ENCODE measurements at regions not wholly inside any gene's neighbourhood (a gene's known extent, or its start where the extent isn't known, plus 50 kb on each side); places are given as distances from the start of the nearest gene placed in this dataset.

- TF ChIP-seq CTCF (IDR thresholded peaks at IDR 0.05), result no peak
- TF ChIP-seq, protein P1, sequence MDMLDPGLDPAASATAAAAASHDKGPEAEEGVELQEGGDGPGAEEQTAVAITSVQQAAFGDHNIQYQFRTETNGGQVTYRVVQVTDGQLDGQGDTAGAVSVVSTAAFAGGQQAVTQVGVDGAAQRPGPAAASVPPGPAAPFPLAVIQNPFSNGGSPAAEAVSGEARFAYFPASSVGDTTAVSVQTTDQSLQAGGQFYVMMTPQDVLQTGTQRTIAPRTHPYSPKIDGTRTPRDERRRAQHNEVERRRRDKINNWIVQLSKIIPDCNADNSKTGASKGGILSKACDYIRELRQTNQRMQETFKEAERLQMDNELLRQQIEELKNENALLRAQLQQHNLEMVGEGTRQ (CRISPR knock-in tag; IDR thresholded peaks at IDR 0.05), result no peak
- TF ChIP-seq ELF4 (CRISPR knock-in tag; IDR thresholded peaks at IDR 0.05; ENCODE audit: low read depth), result no peak
- TF ChIP-seq NR1H2 (CRISPR knock-in tag; IDR thresholded peaks at IDR 0.05), result no peak
- TF ChIP-seq, protein P2, sequence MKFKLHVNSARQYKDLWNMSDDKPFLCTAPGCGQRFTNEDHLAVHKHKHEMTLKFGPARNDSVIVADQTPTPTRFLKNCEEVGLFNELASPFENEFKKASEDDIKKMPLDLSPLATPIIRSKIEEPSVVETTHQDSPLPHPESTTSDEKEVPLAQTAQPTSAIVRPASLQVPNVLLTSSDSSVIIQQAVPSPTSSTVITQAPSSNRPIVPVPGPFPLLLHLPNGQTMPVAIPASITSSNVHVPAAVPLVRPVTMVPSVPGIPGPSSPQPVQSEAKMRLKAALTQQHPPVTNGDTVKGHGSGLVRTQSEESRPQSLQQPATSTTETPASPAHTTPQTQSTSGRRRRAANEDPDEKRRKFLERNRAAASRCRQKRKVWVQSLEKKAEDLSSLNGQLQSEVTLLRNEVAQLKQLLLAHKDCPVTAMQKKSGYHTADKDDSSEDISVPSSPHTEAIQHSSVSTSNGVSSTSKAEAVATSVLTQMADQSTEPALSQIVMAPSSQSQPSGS (CRISPR knock-in tag; IDR thresholded peaks at IDR 0.05; ENCODE audit: borderline replicate concordance, low read depth), result no peak
- no peak for TF ChIP-seq NR2C2 (CRISPR knock-in tag; IDR thresholded peaks at IDR 0.05)
- TF ChIP-seq, protein P3, sequence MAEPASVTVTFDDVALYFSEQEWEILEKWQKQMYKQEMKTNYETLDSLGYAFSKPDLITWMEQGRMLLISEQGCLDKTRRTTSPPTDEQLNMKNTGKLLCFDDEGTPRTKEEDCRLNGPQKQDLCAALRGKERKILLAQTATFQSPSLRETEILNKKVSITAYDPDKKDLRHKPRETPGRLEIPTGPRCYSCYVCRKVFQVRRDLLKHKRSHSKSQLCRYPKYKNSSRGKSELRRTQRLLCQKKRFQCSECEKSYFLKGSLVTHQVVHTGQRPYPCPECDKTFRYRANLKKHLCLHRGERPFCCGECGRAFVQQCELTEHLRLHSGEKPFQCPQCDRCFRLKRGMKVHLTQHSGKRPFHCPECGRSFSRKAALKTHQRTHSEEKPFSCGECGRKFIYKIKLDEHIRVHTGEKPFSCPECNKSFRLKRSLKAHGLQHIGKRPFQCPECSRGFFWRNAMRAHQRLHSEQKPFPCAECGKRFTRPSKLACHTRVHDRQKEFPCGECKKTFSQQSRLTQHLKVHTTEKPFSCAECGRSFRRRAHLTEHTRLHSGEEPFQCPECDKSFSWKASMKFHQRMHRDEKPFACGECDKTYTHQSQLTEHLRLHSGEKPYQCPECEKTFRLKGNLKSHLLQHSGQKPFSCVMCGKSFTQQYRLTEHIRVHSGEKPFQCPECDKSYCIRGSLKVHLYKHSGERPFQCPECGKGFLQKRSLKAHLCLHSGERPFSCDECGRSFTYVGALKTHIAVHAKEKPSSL (CRISPR knock-in tag; conservative IDR thresholded peaks at IDR 0.05), result no peak
- no peak for TF ChIP-seq ZNF121 (CRISPR knock-in tag; IDR thresholded peaks at IDR 0.05)
- TF ChIP-seq E2F1 (CRISPR knock-in tag; IDR thresholded peaks at IDR 0.05), result no peak
- TF ChIP-seq, protein P4, sequence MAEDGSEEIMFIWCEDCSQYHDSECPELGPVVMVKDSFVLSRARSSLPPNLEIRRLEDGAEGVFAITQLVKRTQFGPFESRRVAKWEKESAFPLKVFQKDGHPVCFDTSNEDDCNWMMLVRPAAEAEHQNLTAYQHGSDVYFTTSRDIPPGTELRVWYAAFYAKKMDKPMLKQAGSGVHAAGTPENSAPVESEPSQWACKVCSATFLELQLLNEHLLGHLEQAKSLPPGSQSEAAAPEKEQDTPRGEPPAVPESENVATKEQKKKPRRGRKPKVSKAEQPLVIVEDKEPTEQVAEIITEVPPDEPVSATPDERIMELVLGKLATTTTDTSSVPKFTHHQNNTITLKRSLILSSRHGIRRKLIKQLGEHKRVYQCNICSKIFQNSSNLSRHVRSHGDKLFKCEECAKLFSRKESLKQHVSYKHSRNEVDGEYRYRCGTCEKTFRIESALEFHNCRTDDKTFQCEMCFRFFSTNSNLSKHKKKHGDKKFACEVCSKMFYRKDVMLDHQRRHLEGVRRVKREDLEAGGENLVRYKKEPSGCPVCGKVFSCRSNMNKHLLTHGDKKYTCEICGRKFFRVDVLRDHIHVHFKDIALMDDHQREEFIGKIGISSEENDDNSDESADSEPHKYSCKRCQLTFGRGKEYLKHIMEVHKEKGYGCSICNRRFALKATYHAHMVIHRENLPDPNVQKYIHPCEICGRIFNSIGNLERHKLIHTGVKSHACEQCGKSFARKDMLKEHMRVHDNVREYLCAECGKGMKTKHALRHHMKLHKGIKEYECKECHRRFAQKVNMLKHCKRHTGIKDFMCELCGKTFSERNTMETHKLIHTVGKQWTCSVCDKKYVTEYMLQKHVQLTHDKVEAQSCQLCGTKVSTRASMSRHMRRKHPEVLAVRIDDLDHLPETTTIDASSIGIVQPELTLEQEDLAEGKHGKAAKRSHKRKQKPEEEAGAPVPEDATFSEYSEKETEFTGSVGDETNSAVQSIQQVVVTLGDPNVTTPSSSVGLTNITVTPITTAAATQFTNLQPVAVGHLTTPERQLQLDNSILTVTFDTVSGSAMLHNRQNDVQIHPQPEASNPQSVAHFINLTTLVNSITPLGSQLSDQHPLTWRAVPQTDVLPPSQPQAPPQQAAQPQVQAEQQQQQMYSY (CRISPR knock-in tag; IDR thresholded peaks at IDR 0.05), result no peak
- no peak for TF ChIP-seq SP1 (CRISPR knock-in tag; conservative IDR thresholded peaks at IDR 0.05)
- no peak for TF ChIP-seq JUN (CRISPR knock-in tag; IDR thresholded peaks at IDR 0.05)
- TF ChIP-seq CDX4 (CRISPR knock-in tag; IDR thresholded peaks at IDR 0.05; ENCODE audit: borderline replicate concordance), result no peak
- no peak for TF ChIP-seq E2F5 (CRISPR knock-in tag; IDR thresholded peaks at IDR 0.05)
Measured at GRCh38 chr3:147129665-147130064, 276.7 kb downstream of the ZIC4 start.

Measured in WTC11 (cell line).